Kidney epithelial cell (primary cell): ENCODE measurements at regions not wholly inside any gene's neighbourhood (a gene's known extent, or its start where the extent isn't known, plus 50 kb on each side); places are given as distances from the start of the nearest gene placed in this dataset.
"Not testable (repeated sequence)": the region's sequence is repeated elsewhere in the genome, so short reads cannot be mapped to it uniquely, and the experiment has no call there.

Experiments used
- DNase-seq: peaks from one replicate; pipeline ENCODE4 v3.0.0-alpha.2; 2010; ENCODE audit warnings: low read depth
- H3K27me3 ChIP-seq: 2 replicates; pipeline ENCODE4 v1.6.0; 2011; ENCODE audit warnings: low read length; ENCODE audit not compliant: control insufficient read depth, insufficient read depth
- H3K36me3 ChIP-seq: 2 replicates; pipeline ENCODE4 v1.5.1; 2011; ENCODE audit warnings: low read length; ENCODE audit not compliant: control insufficient read depth, insufficient read depth
- H3K4me3 ChIP-seq: 2 replicates; pipeline ENCODE4 v1.5.1; 2011; ENCODE audit warnings: low read depth, mild to moderate bottlenecking, control low read depth, low read length
- TF ChIP-seq, protein P1 (sequence below): IDR thresholded peaks from 2 replicates; pipeline ENCODE4 v1.5.1; 2011; ENCODE audit warnings: mild to moderate bottlenecking, moderate library complexity, low read length, control low read depth, inconsistent platforms; ENCODE audit not compliant: insufficient read depth, poor library complexity, severe bottlenecking

DNA sequence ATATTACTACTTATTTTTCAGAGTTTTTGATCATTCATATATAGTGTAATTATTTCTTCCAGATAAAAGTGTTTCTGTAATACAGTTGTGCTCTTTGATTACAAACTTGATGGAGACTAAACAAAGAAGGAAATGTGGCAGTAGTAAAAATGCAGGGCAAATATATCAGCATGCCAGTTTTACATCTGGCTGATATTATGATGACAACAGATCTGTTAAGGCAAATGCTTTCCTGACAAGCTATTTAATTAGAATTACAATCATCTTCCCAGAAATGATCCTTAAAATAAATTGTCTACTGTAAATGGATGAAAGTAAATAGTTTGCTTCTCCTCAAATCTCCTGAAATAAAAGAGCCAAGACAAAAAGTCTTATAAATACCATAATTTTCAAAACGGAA, 1659.8 kb downstream of the BRINP3 start:
- Histone ChIP-seq H3K4me3 (no peak overlapping the region), H3K27me3 (no peaks in the 10 kb centered on the region), H3K36me3 (no peaks in the 10 kb centered on the region)
- no peak for DNase-seq
- TF ChIP-seq, protein P1, sequence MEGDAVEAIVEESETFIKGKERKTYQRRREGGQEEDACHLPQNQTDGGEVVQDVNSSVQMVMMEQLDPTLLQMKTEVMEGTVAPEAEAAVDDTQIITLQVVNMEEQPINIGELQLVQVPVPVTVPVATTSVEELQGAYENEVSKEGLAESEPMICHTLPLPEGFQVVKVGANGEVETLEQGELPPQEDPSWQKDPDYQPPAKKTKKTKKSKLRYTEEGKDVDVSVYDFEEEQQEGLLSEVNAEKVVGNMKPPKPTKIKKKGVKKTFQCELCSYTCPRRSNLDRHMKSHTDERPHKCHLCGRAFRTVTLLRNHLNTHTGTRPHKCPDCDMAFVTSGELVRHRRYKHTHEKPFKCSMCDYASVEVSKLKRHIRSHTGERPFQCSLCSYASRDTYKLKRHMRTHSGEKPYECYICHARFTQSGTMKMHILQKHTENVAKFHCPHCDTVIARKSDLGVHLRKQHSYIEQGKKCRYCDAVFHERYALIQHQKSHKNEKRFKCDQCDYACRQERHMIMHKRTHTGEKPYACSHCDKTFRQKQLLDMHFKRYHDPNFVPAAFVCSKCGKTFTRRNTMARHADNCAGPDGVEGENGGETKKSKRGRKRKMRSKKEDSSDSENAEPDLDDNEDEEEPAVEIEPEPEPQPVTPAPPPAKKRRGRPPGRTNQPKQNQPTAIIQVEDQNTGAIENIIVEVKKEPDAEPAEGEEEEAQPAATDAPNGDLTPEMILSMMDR = no peak

- H3K4me3 ChIP-seq = no peak overlapping the region
- H3K36me3 ChIP-seq = no peaks in the 10 kb centered on the region
- DNase-seq = no peak
- TF ChIP-seq, protein P1 = no peak
- H3K27me3 ChIP-seq = no peaks in the 10 kb centered on the region
Observed at GRCh38 chr1:188822248-188822647, 1655.4 kb downstream of the BRINP3 start.

DNA sequence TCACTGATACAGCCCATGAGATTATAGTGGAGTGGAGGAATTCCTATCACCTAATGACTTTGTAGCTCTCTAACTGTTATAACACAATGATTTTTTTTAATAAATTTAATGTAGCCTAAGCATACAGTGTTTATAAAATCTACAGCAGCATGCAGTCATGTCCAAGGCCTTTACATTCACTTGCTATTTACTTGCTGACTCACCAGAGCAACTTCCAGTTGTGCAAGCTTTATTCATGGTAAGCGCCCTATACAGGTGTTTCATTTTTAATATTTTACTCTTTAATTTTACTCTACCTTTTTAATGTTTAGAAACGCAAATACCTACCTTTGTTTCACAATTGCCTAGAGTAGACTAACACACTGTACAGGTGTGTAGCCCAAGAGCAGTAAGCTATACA, 1652.2 kb downstream of the BRINP3 start:
- H3K4me3 ChIP-seq = no peak overlapping the region
- no peaks in the 10 kb centered on the region for H3K27me3 ChIP-seq
- TF ChIP-seq, protein P1 = no peak
- no peak for DNase-seq
- H3K36me3 ChIP-seq = no peaks in the 10 kb centered on the region

DNA sequence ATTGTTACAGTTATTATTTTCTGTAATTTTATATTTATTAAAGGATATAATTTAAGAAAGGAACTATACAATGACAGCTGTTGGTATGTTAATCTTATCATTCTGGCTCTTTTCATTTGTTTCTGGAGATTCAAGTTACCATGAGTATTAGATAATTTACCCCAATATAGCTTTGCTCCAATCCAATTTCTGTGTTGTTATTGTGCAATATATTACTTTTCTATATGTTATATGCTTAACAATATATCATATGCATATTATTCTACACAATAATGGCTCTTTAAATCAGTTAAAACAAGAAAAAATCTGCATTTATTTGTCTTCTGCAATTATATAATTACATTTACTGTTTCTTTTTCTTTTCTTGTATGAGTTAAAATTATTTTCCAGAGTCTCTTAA, 1650.9 kb downstream of the BRINP3 start:
- no peaks in the 10 kb centered on the region for H3K27me3 ChIP-seq
- no peak overlapping the region for H3K4me3 ChIP-seq
- no peaks in the 10 kb centered on the region for H3K36me3 ChIP-seq
- no peak for DNase-seq
- TF ChIP-seq, protein P1 = no peak

- no peak overlapping the region for H3K4me3 ChIP-seq
- no peaks in the 10 kb centered on the region for H3K36me3 ChIP-seq
- TF ChIP-seq, protein P1 = no peak
- DNase-seq = no peak
- no peaks in the 10 kb centered on the region for H3K27me3 ChIP-seq
Observed at GRCh38 chr1:188827400-188827799, 1650.3 kb downstream of the BRINP3 start.

DNA sequence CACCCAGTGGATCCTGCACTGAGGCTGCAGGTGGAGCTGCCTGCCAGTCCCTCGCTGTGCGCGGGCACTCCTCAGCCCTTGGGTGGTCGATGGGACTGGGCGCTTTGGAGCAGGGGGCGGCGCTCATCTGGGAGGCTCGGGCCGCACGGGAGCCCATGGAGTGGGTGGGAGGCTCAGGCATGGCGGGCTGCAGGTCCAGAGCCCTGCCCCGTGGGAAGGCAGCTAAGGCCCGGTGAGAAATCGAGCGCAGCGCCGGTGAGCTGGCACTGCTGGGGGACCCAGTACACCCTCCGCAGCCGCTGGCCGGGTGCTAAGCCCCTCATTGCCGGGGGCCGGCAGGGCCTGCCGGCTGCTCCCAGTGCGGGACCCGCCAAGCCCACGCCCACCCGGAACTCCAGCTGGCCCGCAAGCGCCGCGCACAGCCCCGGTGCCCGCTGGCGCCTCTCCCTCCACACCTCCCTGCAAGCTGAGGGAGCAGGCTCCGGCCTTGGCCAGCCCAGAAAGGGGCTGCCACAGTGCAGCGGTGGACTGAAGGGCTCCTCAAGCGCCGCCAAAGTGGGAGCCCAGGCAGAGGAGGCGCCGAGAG, 1636.5 kb downstream of the BRINP3 start:
- H3K4me3 ChIP-seq, H3K27me3 ChIP-seq, H3K36me3 ChIP-seq, DNase-seq: not testable (repeated sequence)

- TF ChIP-seq, protein P1 = no peak
- Histone ChIP-seq H3K36me3 (no peaks in the 10 kb centered on the region), H3K4me3 (no peak overlapping the region), H3K27me3 (no peaks in the 10 kb centered on the region)
- no peak for DNase-seq
Observed at GRCh38 chr1:188846468-188846867, 1631.2 kb downstream of the BRINP3 start.
